Neural crest cell (in vitro differentiated cells): ENCODE measurements at regions not wholly inside any gene's neighbourhood (a gene's known extent, or its start where the extent isn't known, plus 50 kb on each side); places are given as distances from the start of the nearest gene placed in this dataset.
A peak's percentile ranks its signal among the peaks of the same experiment; 100 is the strongest.

ENCODE experiments used
- DNase-seq: peaks from one replicate; pipeline ENCODE4 v3.0.0; 2021; ENCODE audit warnings: low read depth, mixed read lengths, low spot score
- H3K27ac Mint-ChIP-seq: one replicate; pipeline ENCODE4 v1.8.0; 2021; ENCODE audit warnings: mild to moderate bottlenecking, mixed read lengths; ENCODE audit not compliant: unreplicated experiment
- H3K27me3 Mint-ChIP-seq: 2 replicates; pipeline ENCODE4 v1.8.0; 2021; ENCODE audit warnings: low read depth, mild to moderate bottlenecking, mixed read lengths
- H3K36me3 Mint-ChIP-seq: 2 replicates; pipeline ENCODE4 v1.8.0; 2021; ENCODE audit warnings: low read depth, mild to moderate bottlenecking, mixed read lengths
- H3K4me1 Mint-ChIP-seq: 2 replicates; pipeline ENCODE4 v1.8.0; 2021; ENCODE audit warnings: mixed read lengths
- H3K4me3 Mint-ChIP-seq: one replicate; pipeline ENCODE4 v1.8.0; 2021; ENCODE audit warnings: mild to moderate bottlenecking, mixed read lengths
- H3K9me3 Mint-ChIP-seq: 2 replicates; pipeline ENCODE4 v1.8.0; 2021; ENCODE audit warnings: mixed read lengths
- CTCF ChIP-seq: fragments of 200-600 bp; sonication (generic); conservative IDR thresholded peaks from 2 replicates; pipeline ENCODE4 v1.5.0; 2021; ENCODE audit warnings: antibody characterized with exemption, mild to moderate bottlenecking

GRCh38 chr5:68875351-68875750, 218.5 kb upstream of the SLC30A5 start:
- no peaks in the 10 kb centered on the region for H3K4me1 Mint-ChIP-seq
- no peak overlapping the region for H3K4me3 Mint-ChIP-seq
- peaks cover 3% of the 10 kb centered on the region for H3K9me3 Mint-ChIP-seq
- H3K36me3 Mint-ChIP-seq, result no peaks in the 10 kb centered on the region
- no peak overlapping the region for H3K27ac Mint-ChIP-seq
- DNase-seq, result no peak
- H3K27me3 Mint-ChIP-seq, result no peaks in the 10 kb centered on the region
- no peak for TF ChIP-seq CTCF

GRCh38 chr5:68883436-68883835, 210.4 kb upstream of the SLC30A5 start:
- peaks cover 25% of the 10 kb centered on the region for H3K4me1 Mint-ChIP-seq
- DNase-seq, result no peak
- no peak for TF ChIP-seq CTCF
- H3K9me3 Mint-ChIP-seq, result peaks cover 2% of the 10 kb centered on the region
- H3K27ac Mint-ChIP-seq, result peak overlapping the region; percentile 89
- no peaks in the 10 kb centered on the region for H3K27me3 Mint-ChIP-seq
- H3K36me3 Mint-ChIP-seq, result no peaks in the 10 kb centered on the region
- H3K4me3 Mint-ChIP-seq, result no peak overlapping the region

- Mint-ChIP-seq H3K4me1 (peaks cover 25% of the 10 kb centered on the region), H3K27me3 (no peaks in the 10 kb centered on the region), H3K27ac (no peak overlapping the region), H3K4me3 (no peak overlapping the region), H3K9me3 (peaks cover 2% of the 10 kb centered on the region), H3K36me3 (no peaks in the 10 kb centered on the region)
- no peak for TF ChIP-seq CTCF
- no peak for DNase-seq
Observed at GRCh38 chr5:68884144-68884754, 209.6 kb upstream of the SLC30A5 start.

- no peak overlapping the region for H3K4me3 Mint-ChIP-seq
- no peak overlapping the region for H3K27ac Mint-ChIP-seq
- H3K27me3 Mint-ChIP-seq, result no peaks in the 10 kb centered on the region
- TF ChIP-seq CTCF, result peak; percentile 66
- DNase-seq, result no peak
- peaks cover 2% of the 10 kb centered on the region for H3K9me3 Mint-ChIP-seq
- H3K4me1 Mint-ChIP-seq, result peaks cover 25% of the 10 kb centered on the region
- H3K36me3 Mint-ChIP-seq, result no peaks in the 10 kb centered on the region
Observed at GRCh38 chr5:68884883-68885282, 208.9 kb upstream of the SLC30A5 start.

- TF ChIP-seq CTCF, result no peak
- H3K4me1 Mint-ChIP-seq, result peaks cover 25% of the 10 kb centered on the region
- no peak for DNase-seq
Observed at GRCh38 chr5:68886814-68887213, 207.0 kb upstream of the SLC30A5 start.

GRCh38 chr5:68891718-68892117, 202.1 kb upstream of the SLC30A5 start:
- no peaks in the 10 kb centered on the region for H3K4me1 Mint-ChIP-seq
- H3K9me3 Mint-ChIP-seq, result no peaks in the 10 kb centered on the region
- no peak overlapping the region for H3K4me3 Mint-ChIP-seq
- no peak for TF ChIP-seq CTCF
- no peaks in the 10 kb centered on the region for H3K27me3 Mint-ChIP-seq
- DNase-seq, result no peak
- H3K36me3 Mint-ChIP-seq, result no peaks in the 10 kb centered on the region
- no peak overlapping the region for H3K27ac Mint-ChIP-seq

More at GRCh38 chr5:68886814-68887213, 207.0 kb upstream of the SLC30A5 start:
- Mint-ChIP-seq H3K36me3 (no peaks in the 10 kb centered on the region), H3K27ac (no peak overlapping the region), H3K27me3 (no peaks in the 10 kb centered on the region), H3K9me3 (peaks cover 2% of the 10 kb centered on the region), H3K4me3 (no peak overlapping the region)
